ENCODE measurements at regions not wholly inside any gene's neighbourhood (a gene's known extent, or its start where the extent isn't known, plus 50 kb on each side); places are given as distances from the start of the nearest gene placed in this dataset.

- no peak for DNase-seq (ENCODE audit: low spot score)
Observed at GRCh38 chr9:96087669-96088299, 212.3 kb downstream of the ERCC6L2 start.

GRCh38 chr9:96086936-96087571 is 211.6 kb downstream of the ERCC6L2 start:
- no peak for DNase-seq (ENCODE audit: low spot score)

GRCh38 chr9:96085491-96086143 is 210.1 kb downstream of the ERCC6L2 start:
- DNase-seq (ENCODE audit: low spot score), result no peak

GRCh38 chr9:96084331-96084734 is 208.8 kb downstream of the ERCC6L2 start:
- DNase-seq (ENCODE audit: low spot score), result no peak

- no peak for DNase-seq (ENCODE audit: low spot score)
Observed at GRCh38 chr9:96082516-96083232, 207.2 kb downstream of the ERCC6L2 start.

- no peak for DNase-seq (ENCODE audit: low spot score)
Observed at GRCh38 chr9:96080364-96080763, 204.9 kb downstream of the ERCC6L2 start.

GRCh38 chr9:96079779-96080178 is 204.3 kb downstream of the ERCC6L2 start:
- DNase-seq (ENCODE audit: low spot score), result no peak

- DNase-seq (ENCODE audit: low spot score), result no peak
Observed at GRCh38 chr9:96078897-96079490, 203.5 kb downstream of the ERCC6L2 start.

GRCh38 chr9:96075757-96076156 is 200.3 kb downstream of the ERCC6L2 start:
- DNase-seq (ENCODE audit: low spot score), result no peak

- DNase-seq (ENCODE audit: low spot score), result no peak
Observed at GRCh38 chr9:96075111-96075510, 199.6 kb downstream of the ERCC6L2 start.

- DNase-seq (ENCODE audit: low spot score), result no peak
Observed at GRCh38 chr9:96073531-96074480, 198.3 kb downstream of the ERCC6L2 start.

- DNase-seq (ENCODE audit: low spot score), result no peak
Observed at GRCh38 chr9:96072930-96073329, 197.4 kb downstream of the ERCC6L2 start.

GRCh38 chr9:96071815-96072124 is 196.3 kb downstream of the ERCC6L2 start:
- DNase-seq (ENCODE audit: low spot score), result no peak

- DNase-seq (ENCODE audit: low spot score), result peak; percentile 59
Observed at GRCh38 chr9:96071076-96071814, 195.8 kb downstream of the ERCC6L2 start.

GRCh38 chr9:96069629-96070220 is 194.2 kb downstream of the ERCC6L2 start:
- DNase-seq (ENCODE audit: low spot score), result no peak

GRCh38 chr9:96068511-96068910 is 193.0 kb downstream of the ERCC6L2 start:
- DNase-seq (ENCODE audit: low spot score), result no peak

- DNase-seq (ENCODE audit: low spot score), result no peak
Observed at GRCh38 chr9:96067600-96067999, 192.1 kb downstream of the ERCC6L2 start.

GRCh38 chr9:96067004-96067403 is 191.5 kb downstream of the ERCC6L2 start:
- no peak for DNase-seq (ENCODE audit: low spot score)

- peak; percentile 65 for DNase-seq (ENCODE audit: low spot score)
Observed at GRCh38 chr9:96065482-96066251, 190.2 kb downstream of the ERCC6L2 start.
